ENCODE measurements at regions not wholly inside any gene's neighbourhood (a gene's known extent, or its start where the extent isn't known, plus 50 kb on each side); places are given as distances from the start of the nearest gene placed in this dataset.

DNA sequence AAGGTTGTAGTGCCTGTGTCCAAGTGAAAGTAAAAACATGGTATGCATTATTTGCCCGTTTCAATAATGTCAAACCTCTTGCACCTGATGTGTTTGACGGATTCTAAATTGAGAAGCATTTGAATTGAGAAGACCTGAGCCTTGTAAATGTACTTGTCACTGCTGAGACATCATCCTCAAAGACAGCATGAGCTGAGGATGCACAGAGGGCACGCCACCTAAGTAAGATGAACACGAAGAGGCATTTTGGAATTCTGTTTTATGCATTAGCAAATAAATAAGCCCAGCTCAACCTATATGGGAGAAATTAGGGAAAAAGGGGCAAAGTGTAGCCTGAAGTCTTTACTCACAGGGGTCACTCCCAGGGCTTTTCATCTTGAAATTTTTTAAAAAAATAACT is 73.8 kb upstream of the SORCS1 start:
- TF ChIP-seq POLR2A (IDR thresholded peaks at IDR 0.05) (no peak), POLR2AphosphoS5 (IDR thresholded peaks at IDR 0.05) (no peak), EP300 (IDR thresholded peaks at IDR 0.05) (no peak)
- TF ChIP-seq, protein P1, sequence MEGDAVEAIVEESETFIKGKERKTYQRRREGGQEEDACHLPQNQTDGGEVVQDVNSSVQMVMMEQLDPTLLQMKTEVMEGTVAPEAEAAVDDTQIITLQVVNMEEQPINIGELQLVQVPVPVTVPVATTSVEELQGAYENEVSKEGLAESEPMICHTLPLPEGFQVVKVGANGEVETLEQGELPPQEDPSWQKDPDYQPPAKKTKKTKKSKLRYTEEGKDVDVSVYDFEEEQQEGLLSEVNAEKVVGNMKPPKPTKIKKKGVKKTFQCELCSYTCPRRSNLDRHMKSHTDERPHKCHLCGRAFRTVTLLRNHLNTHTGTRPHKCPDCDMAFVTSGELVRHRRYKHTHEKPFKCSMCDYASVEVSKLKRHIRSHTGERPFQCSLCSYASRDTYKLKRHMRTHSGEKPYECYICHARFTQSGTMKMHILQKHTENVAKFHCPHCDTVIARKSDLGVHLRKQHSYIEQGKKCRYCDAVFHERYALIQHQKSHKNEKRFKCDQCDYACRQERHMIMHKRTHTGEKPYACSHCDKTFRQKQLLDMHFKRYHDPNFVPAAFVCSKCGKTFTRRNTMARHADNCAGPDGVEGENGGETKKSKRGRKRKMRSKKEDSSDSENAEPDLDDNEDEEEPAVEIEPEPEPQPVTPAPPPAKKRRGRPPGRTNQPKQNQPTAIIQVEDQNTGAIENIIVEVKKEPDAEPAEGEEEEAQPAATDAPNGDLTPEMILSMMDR (IDR thresholded peaks at IDR 0.05): no peak
- Histone ChIP-seq H3K27me3 (no peaks in the 10 kb centered on the region), H3K4me1 (no peaks in the 10 kb centered on the region), H3K36me3 (no peaks in the 10 kb centered on the region), H3K27ac (no peak overlapping the region), H3K9me3 (no peaks in the 10 kb centered on the region), H3K4me3 (no peak overlapping the region)
- DNase-seq (no peak), ATAC-seq (ENCODE audit: low FRiP score in 2 of 2) (no peak)
- 66 to 78% methylated on average over 4 of the region's 4 CpGs for WGBS, 2 donors

DNA sequence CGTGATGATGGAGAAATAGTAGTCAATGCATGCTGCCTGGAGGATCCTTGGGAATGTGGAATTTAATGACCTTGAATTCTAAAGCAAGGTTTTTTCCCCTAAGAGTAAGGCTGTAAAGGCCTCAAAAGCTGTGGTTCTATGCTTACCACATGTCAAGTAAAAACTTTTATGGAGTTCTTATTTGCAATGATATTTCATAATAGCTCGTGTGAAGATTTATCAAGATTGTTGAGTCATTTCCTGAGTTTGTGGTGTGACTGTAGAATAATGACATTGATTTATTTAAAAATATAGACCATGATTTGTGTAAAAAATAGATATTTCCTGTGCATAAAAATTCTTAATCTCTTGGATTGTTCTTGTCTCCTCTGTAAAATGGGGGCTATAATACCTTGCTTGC is 67.5 kb upstream of the SORCS1 start:
- no peak for DNase-seq
- Histone ChIP-seq H3K4me3 (no peak overlapping the region), H3K9me3 (no peaks in the 10 kb centered on the region), H3K27ac (no peak overlapping the region), H3K27me3 (no peaks in the 10 kb centered on the region), H3K36me3 (no peaks in the 10 kb centered on the region), H3K4me1 (no peaks in the 10 kb centered on the region)
- TF ChIP-seq EP300 (IDR thresholded peaks at IDR 0.05) (no peak), POLR2AphosphoS5 (IDR thresholded peaks at IDR 0.05) (no peak), POLR2A (IDR thresholded peaks at IDR 0.05) (no peak)
- TF ChIP-seq, protein P1 (IDR thresholded peaks at IDR 0.05): no peak
- ATAC-seq (ENCODE audit: low FRiP score in 2 of 2): no peak
- 45 to 49% methylated on average over 2 of the region's 2 CpGs for WGBS, 2 donors

DNA sequence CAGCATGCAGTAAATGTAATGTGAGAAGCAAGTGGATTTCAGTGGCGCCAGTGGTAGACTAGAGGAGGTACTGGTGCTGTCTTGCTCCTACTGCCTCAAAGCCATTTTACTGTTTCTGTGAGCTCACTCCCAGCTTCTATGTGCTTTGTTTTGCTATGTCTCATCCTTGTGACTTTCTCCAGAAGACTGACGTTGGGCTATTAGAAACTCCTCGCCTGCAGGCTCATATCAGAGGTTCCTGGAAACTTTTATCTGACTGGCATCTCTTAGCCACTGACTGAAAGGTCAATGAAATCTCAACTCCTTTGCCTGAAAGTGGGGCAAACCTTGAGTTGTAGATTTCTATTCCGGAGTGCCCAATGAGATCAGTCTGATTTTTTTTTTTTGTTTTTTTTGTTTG is 66.4 kb upstream of the SORCS1 start:
- Histone ChIP-seq H3K36me3 (no peaks in the 10 kb centered on the region), H3K4me1 (no peaks in the 10 kb centered on the region), H3K27ac (no peak overlapping the region), H3K4me3 (no peak overlapping the region), H3K9me3 (no peaks in the 10 kb centered on the region), H3K27me3 (no peaks in the 10 kb centered on the region)
- DNase-seq (no peak), ATAC-seq (ENCODE audit: low FRiP score in 2 of 2) (no peak)
- 71 to 79% methylated on average over 4 of the region's 4 CpGs for WGBS, 2 donors
- TF ChIP-seq, protein P1 (IDR thresholded peaks at IDR 0.05): no peak
- no peak for TF ChIP-seq POLR2AphosphoS5 (IDR thresholded peaks at IDR 0.05)
- TF ChIP-seq POLR2A (IDR thresholded peaks at IDR 0.05): no peak
- TF ChIP-seq EP300 (IDR thresholded peaks at IDR 0.05): no peak

DNA sequence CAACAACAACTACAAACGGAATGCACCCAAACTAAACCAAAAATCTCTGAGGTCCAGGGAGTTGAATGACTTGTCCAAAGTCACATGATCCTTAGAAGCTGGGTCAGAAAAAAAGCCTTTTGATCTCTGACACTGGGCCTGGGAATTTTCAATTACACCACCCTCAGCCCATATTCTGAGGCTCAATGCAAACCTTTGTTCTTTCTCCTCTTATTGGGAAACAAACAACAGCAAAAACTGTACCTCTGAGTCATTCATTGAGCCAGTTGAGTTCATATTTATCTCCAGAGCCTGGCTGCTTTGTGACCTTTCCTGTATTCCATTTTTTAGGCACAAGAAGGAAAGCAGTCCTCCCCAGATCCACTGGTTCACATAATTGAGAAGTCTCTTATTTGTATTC is 51.2 kb upstream of the SORCS1 start:
- ATAC-seq (ENCODE audit: low FRiP score in 2 of 2): no peak
- no peak for DNase-seq
- no peak overlapping the region for H3K4me3 ChIP-seq
- H3K9me3 ChIP-seq: no peaks in the 10 kb centered on the region
- TF ChIP-seq POLR2A (IDR thresholded peaks at IDR 0.05) (no peak), EP300 (IDR thresholded peaks at IDR 0.05) (no peak), POLR2AphosphoS5 (IDR thresholded peaks at IDR 0.05) (no peak)
- TF ChIP-seq, protein P1 (IDR thresholded peaks at IDR 0.05): no peak
- WGBS, 2 donors: 65 to 71% methylated on average over 1 of the region's 1 CpG
- no peaks in the 10 kb centered on the region for H3K4me1 ChIP-seq
- H3K27ac ChIP-seq: no peak overlapping the region
- H3K27me3 ChIP-seq: no peaks in the 10 kb centered on the region
- no peaks in the 10 kb centered on the region for H3K36me3 ChIP-seq

Small RNA genes in the stretch of these regions (small RNA-seq; reads per million reads assigned to genes)
- gene AL390123.1: 0 reads per million in 4 donors
- 0 reads per million in 4 donors for gene RNA5SP326
- 0 to 0.07 (median 0) reads per million in 4 donors for gene RNU5B-6P
- 0 reads per million in 4 donors for gene RNU6-839P

All from upper lobe of left lung (tissue), 6 donors.